ENCODE measurements at regions not wholly inside any gene's neighbourhood (a gene's known extent, or its start where the extent isn't known, plus 50 kb on each side); places are given as distances from the start of the nearest gene placed in this dataset.

GRCh38 chr4:12881945-12882584 is 602.1 kb downstream of the RAB28 start:
- Mint-ChIP-seq H3K4me1 (ENCODE audit: unreplicated experiment) (no peaks in the 10 kb centered on the region), H3K9me3 (peaks cover 8% of the 10 kb centered on the region), H3K4me3 (no peak overlapping the region), H3K27me3 (no peaks in the 10 kb centered on the region), H3K27ac (no peak overlapping the region), H3K36me3 (no peaks in the 10 kb centered on the region)
- TF ChIP-seq, protein P1, sequence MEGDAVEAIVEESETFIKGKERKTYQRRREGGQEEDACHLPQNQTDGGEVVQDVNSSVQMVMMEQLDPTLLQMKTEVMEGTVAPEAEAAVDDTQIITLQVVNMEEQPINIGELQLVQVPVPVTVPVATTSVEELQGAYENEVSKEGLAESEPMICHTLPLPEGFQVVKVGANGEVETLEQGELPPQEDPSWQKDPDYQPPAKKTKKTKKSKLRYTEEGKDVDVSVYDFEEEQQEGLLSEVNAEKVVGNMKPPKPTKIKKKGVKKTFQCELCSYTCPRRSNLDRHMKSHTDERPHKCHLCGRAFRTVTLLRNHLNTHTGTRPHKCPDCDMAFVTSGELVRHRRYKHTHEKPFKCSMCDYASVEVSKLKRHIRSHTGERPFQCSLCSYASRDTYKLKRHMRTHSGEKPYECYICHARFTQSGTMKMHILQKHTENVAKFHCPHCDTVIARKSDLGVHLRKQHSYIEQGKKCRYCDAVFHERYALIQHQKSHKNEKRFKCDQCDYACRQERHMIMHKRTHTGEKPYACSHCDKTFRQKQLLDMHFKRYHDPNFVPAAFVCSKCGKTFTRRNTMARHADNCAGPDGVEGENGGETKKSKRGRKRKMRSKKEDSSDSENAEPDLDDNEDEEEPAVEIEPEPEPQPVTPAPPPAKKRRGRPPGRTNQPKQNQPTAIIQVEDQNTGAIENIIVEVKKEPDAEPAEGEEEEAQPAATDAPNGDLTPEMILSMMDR (conservative IDR thresholded peaks at IDR 0.05) = no peak
- no peak for DNase-seq (ENCODE audit: extremely low spot score, unreplicated experiment)

GRCh38 chr4:12880844-12881243 is 603.3 kb downstream of the RAB28 start:
- Mint-ChIP-seq H3K27me3 (no peaks in the 10 kb centered on the region), H3K4me1 (ENCODE audit: unreplicated experiment) (peaks cover 4% of the 10 kb centered on the region), H3K36me3 (no peaks in the 10 kb centered on the region), H3K27ac (no peak overlapping the region), H3K4me3 (no peak overlapping the region), H3K9me3 (peaks cover 8% of the 10 kb centered on the region)
- TF ChIP-seq, protein P1 (conservative IDR thresholded peaks at IDR 0.05) = no peak
- no peak for DNase-seq (ENCODE audit: extremely low spot score, unreplicated experiment)

DNA sequence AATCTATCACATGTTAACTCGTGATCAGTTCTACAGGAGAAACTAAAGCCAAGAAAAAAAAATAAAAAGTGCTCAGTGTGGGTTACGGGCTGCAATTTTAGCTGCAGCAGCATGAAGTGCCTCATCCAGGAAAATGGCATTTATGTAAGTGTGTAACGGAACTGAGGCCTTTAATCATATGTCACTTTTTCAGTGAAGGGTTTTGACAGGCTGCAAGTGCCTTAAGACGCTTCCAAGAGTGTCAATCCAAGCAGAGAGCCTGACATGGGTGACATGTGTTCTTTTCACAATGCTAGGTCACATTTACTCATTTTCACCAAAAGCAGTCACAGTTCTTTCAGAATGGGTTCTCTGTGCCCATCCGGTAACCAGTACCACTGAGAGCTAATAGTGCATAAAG is 604.6 kb downstream of the RAB28 start:
- H3K36me3 Mint-ChIP-seq = no peaks in the 10 kb centered on the region
- DNase-seq (ENCODE audit: extremely low spot score, unreplicated experiment) = no peak
- H3K27ac Mint-ChIP-seq = no peak overlapping the region
- TF ChIP-seq, protein P1 (conservative IDR thresholded peaks at IDR 0.05) = no peak
- H3K4me1 Mint-ChIP-seq (ENCODE audit: unreplicated experiment) = peaks cover 4% of the 10 kb centered on the region
- H3K4me3 Mint-ChIP-seq = no peak overlapping the region
- no peaks in the 10 kb centered on the region for H3K27me3 Mint-ChIP-seq
- H3K9me3 Mint-ChIP-seq = peaks cover 5% of the 10 kb centered on the region

DNA sequence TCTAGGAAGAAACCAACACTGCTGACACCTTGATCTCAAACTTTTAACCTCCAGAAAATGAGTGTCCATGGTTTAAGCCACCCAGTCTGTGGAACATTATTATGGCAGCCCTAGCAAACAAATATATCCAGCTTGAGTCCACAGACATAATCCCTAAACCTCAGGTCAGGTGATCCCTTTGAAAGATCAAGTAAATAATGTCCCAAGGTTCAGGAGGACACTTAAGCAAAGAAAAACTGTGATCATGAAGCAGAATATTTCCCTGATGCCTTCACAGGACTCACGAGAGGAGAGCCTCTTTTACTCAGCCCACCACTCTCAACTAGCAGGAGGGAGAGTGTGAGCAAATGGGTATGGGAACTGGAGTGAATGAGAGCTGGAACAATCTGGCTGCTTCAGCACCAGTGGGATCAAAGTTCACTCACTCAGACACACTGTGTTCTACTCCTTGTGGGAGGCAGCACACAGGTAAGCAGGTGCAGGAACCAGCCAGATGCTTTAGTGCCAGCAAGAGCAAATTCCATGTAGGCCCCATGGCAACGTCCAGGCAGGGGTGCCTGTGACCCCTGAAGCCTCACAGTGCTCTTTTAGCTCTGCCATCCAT is 608.4 kb downstream of the RAB28 start:
- no peak for DNase-seq (ENCODE audit: extremely low spot score, unreplicated experiment)
- Mint-ChIP-seq H3K9me3 (no peaks in the 10 kb centered on the region), H3K27ac (no peak overlapping the region), H3K4me1 (ENCODE audit: unreplicated experiment) (peaks cover 4% of the 10 kb centered on the region), H3K27me3 (no peaks in the 10 kb centered on the region), H3K4me3 (no peak overlapping the region), H3K36me3 (no peaks in the 10 kb centered on the region)
- TF ChIP-seq, protein P1 (conservative IDR thresholded peaks at IDR 0.05) = no peak

DNA sequence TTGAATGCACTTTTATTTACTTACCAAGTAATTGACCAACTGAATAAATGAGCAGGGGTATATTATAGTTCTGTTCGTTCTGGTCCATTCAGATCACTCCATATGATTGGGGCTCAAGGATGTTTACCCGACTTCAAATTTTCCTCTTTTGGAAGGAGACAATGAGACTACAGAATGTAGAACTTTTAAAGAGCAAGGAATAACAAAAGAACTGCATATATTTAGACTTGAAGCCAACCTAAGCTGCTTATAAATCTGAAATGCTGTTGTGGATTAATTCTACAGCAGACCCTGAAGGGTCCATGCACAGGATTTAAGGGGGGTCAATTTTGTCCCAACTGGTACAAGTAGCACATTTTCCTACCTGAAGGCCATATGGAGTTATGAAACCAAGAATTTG is 610.8 kb downstream of the RAB28 start:
- H3K36me3 Mint-ChIP-seq = no peaks in the 10 kb centered on the region
- no peak overlapping the region for H3K27ac Mint-ChIP-seq
- peaks cover 4% of the 10 kb centered on the region for H3K4me1 Mint-ChIP-seq (ENCODE audit: unreplicated experiment)
- H3K4me3 Mint-ChIP-seq = no peak overlapping the region
- DNase-seq (ENCODE audit: extremely low spot score, unreplicated experiment) = no peak
- TF ChIP-seq, protein P1 (conservative IDR thresholded peaks at IDR 0.05) = no peak
- no peaks in the 10 kb centered on the region for H3K27me3 Mint-ChIP-seq
- H3K9me3 Mint-ChIP-seq = peaks cover 6% of the 10 kb centered on the region

All from type B pancreatic cell (in vitro differentiated cells).